ENCODE measurements at regions not wholly inside any gene's neighbourhood (a gene's known extent, or its start where the extent isn't known, plus 50 kb on each side); places are given as distances from the start of the nearest gene placed in this dataset.
"Not testable (repeated sequence)": the region's sequence is repeated elsewhere in the genome, so short reads cannot be mapped to it uniquely, and the experiment has no call there.

- DNase-seq (ENCODE audit: low read depth), result no peak
These were observed 111.3 kb upstream of the NDUFV2 start for GRCh38 chr18:8991155-8991554.

GRCh38 chr18:8992500-8992899 lies 110.0 kb upstream of the NDUFV2 start:
- DNase-seq (ENCODE audit: low read depth), result not testable (repeated sequence)

DNA sequence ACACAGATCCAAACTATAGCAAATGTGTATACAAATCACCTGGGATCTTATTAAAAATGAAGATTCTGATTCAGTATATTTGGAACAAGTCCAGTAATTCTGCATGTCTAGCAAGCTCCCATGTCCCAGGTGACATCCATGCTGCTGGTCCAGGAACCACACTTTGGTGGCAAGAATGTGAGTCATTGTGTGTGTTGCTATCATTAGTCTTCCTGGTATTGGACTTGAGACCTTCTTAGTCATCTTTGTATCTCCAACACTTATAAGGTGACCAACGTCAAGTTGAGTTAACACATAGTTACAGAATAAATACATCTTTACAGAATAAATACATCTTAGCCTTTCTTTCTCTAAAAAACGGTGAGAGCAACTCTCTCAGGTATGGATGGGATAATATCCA lies 107.9 kb upstream of the NDUFV2 start:
- no peak for DNase-seq (ENCODE audit: low read depth)

DNA sequence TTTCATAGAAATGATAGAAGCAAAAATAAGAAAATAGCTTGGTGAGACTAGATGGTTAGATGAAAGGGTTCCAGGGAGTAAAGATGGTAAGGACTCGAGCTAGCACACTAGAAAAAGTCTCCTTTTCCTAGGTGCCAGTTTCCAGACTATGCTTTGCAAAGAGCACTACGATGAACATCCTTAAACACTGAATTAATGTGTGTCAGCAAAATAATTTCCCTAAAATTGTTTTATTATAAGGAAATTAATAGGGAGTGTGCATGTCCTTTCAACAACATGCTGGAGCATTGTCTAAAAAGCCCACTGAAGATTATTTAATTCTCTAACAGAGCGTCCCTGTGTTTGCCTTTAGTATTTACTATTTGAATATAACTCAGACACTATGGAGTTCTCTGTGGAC lies 107.4 kb upstream of the NDUFV2 start:
- no peak for DNase-seq (ENCODE audit: low read depth)

- DNase-seq (ENCODE audit: low read depth), result no peak
These were observed 105.6 kb upstream of the NDUFV2 start for GRCh38 chr18:8996771-8997432.

- no peak for DNase-seq (ENCODE audit: low read depth)
These were observed 104.9 kb upstream of the NDUFV2 start for GRCh38 chr18:8997634-8998033.

DNA sequence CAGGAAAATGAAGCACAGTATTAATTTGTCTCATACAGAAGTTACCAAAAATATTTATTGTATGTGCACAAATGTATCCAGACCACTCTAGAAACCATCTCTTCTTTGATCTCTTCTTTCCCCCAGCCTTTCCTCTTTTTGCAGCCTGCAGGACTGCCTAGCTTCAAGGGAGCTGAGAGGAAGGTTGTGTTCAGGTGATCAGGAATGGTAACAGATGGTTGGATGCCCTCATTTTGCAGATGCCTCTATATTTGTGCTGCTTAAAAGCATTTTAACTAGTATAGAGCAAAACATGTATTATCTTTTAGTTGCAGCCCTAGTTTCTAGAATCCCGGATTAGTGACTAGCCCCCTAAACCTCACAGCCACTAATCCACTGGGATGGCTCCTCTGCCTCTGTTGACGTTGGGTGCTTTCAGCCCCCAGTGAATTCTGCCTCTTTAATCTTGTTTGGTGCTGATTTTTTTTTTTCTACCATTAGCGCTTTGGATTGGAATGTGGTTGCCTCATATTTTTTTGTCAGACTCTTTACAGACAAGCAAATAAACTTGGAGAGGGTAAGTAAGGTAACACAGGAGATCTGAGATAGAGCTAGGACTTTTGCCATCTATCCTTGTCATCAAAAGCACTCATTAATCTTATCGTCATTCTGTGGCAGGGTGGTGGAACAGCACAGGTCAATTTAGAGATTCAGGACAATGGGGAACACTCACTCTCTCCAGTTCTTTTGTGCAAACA lies 103.8 kb upstream of the NDUFV2 start:
- no peak for DNase-seq (ENCODE audit: low read depth)

DNA sequence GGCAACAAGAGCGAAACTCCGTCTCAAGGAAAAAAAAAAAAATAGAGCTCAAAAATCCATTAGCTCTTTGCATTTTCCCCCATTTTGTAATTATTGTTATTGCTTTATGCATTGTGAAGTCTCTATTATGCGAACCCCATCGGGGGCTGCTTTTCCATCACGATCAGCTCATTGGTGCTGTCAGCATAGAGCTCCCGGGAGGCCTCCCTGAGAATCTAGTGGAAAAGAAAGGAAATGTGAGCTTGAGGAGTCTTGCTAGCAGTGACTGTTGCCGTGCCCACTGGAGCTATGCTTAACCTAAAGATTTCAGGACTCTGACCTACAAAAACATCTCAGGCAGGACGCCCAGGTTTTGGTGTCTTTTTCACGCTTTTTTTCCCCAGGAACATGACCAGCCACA lies 102.6 kb upstream of the NDUFV2 start:
- no peak for DNase-seq (ENCODE audit: low read depth)

DNA sequence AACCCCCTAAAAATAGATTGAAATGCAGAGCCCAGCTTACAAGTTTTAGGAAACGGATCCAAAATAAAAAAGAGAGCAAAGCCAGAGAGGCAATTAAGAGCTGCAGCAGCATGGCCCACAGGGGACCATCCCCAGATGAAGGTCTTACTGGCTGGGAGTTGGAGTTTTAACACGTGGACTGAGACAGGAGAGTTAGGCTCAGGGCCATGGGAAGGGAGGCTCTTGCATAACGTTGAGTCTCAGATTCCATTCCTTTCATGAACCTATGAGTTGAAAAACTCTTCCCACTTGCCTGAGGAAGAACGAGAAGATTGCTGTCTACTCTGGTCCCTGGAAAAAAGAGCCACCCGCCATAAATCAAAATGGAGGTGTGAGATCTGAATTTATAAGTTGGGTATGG lies 101.8 kb upstream of the NDUFV2 start:
- DNase-seq (ENCODE audit: low read depth), result no peak

GRCh38 chr18:9001209-9001608 lies 101.3 kb upstream of the NDUFV2 start:
- no peak for DNase-seq (ENCODE audit: low read depth)

DNA sequence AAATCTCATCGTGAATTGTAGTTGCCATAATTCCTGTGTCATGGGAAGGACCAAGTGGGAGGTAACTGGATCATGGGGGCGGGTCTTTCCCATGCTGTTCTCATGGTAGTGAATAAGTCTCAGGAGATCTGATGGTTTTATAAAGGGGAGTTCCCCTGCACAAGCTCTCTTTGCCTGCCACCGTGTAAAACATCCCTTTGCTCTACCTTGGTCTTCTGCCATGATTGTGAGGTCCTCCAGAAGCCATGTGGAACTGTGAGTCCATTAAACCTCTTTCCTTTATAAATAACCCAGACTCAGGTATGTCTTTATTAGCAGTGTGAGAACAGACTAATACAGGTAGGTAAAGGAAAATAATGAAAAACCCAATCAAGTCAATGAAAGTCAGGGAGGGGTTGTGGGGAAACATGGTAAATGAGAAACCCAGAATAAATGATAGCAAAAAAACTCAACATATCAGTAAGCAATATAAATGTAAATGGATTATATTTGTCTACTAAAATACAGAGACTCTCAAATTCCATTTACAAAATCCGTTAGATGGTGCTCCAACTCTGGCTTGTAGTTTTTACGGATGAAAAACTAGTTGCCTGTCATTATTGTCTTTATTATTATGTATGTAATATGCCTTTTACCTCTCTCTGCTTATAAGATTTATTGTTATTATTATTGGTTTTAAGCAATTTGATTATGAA lies 98.9 kb upstream of the NDUFV2 start:
- DNase-seq (ENCODE audit: low read depth), result no peak

- DNase-seq (ENCODE audit: low read depth), result not testable (repeated sequence)
These were observed 98.2 kb upstream of the NDUFV2 start for GRCh38 chr18:9004308-9004707.

DNA sequence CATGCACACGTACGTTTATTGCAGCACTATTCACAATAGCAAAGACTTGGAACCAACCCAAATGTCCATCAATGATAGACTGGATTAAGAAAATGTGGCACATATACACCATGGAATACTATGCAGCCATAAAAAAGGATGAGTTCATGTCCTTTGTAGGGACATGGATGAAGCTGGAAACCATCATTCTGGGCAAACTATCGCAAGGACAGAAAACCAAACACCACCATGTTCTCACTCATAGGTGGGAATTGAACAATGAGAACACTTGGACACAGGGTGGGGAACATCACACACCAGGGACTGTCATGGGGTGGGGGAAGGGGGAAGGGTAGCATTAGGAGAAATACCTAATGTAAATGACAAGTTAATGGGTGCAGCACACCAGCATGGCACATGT lies 94.8 kb upstream of the NDUFV2 start:
- DNase-seq (ENCODE audit: low read depth), result not testable (repeated sequence)

- DNase-seq (ENCODE audit: low read depth), result no peak
These were observed 94.2 kb upstream of the NDUFV2 start for GRCh38 chr18:9008200-9008708.

GRCh38 chr18:9008709-9009635 lies 93.5 kb upstream of the NDUFV2 start:
- DNase-seq (ENCODE audit: low read depth), result no peak

GRCh38 chr18:9009703-9010488 lies 92.6 kb upstream of the NDUFV2 start:
- no peak for DNase-seq (ENCODE audit: low read depth)

GRCh38 chr18:9011431-9011830 lies 91.1 kb upstream of the NDUFV2 start:
- no peak for DNase-seq (ENCODE audit: low read depth)

DNA sequence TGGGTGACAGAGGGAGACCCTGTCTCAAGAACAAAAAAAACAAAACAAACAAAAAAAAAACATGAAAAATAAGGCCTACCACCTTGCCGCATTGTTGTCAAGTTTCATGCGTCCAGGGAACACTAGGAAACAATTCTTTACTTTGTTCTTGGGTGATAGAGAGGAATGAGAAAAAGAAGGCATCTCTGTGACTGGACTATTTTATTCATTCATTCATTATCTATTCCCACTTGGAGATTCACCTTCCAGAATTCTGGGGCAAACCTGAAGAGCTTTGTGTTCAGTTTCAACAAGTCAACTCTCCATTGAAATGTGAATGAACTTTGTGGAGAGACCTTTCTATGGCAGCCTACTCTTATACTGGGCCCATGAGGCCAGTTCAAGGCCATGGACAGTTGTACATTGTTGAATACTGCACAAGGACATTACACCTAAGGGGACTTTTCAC lies 88.5 kb upstream of the NDUFV2 start:
- DNase-seq (ENCODE audit: low read depth), result no peak

DNA sequence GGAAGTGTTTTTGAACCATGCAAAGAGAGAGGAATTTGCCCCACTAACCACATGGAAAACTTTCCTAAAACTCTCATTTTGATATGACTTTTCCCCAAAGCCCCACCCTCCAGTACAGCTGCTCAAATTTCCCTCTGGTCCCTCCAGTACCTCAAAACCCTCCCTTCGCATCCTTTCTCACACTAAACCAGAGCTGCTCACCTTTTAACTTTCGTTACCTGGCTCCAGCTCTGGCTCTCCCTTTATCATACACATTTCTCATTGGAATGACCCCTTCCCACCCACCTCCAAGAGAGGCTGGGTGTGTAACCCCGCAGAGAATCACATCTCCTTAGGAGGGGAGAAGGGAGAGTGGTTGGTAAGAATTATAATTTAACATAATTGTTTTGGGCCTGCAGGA lies 86.8 kb upstream of the NDUFV2 start:
- no peak for DNase-seq (ENCODE audit: low read depth)

DNA sequence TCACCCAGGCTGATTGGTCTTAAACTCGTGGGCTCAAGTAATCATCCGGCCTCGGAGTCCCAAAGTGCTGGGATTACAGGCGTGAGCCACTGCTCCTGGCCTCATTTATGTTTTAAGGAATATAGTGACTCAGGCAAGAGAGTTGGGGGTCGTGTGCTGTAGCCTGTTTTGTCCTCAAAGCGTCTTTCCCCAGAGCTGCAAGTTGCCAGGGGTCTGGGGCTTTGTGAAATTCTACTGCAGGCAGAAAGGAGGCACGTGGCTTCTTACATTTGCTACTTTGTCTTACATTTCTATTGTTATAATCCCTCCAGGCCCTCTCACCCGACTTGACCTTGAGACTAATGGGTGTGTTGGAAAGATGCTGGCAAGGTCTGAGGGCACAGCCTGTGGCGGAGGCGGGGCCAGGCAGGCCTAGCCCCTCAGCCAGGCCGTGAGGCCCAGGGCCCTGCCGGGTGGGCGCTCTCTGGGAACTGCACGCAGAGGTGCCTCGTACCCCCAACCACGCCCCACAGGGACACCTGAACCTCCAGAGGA lies 85.8 kb upstream of the NDUFV2 start:
- DNase-seq (ENCODE audit: low read depth), result no peak
